ENCODE measurements at regions not wholly inside any gene's neighbourhood (a gene's known extent, or its start where the extent isn't known, plus 50 kb on each side); places are given as distances from the start of the nearest gene placed in this dataset.
"Not testable (repeated sequence)": the region's sequence is repeated elsewhere in the genome, so short reads cannot be mapped to it uniquely, and the experiment has no call there.

DNA sequence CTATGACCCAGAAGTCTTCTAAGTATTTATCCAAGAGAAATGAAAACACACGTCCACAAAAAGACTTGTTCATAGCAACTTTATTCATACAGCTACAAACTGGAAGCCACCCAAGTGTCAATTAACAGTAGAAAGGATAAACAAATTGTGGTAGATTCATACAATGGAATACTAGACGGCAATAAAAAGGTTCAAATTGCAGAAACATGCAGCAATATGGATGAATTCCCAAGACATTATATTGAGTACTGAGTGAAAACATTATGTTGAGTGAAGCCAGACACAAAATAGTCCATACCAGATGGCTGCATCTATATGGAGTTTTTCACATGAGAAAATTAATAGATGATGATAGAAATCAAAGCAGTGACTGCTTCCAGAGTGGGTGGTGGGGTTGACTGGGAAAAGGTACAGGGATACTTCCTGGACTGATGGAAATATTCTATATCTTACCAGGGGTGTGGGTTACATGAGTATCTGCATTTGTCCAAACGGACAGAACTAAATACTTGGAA is 292.0 kb downstream of the FGFR2 start:
- ATAC-seq (no peak), DNase-seq (no peak)

DNA sequence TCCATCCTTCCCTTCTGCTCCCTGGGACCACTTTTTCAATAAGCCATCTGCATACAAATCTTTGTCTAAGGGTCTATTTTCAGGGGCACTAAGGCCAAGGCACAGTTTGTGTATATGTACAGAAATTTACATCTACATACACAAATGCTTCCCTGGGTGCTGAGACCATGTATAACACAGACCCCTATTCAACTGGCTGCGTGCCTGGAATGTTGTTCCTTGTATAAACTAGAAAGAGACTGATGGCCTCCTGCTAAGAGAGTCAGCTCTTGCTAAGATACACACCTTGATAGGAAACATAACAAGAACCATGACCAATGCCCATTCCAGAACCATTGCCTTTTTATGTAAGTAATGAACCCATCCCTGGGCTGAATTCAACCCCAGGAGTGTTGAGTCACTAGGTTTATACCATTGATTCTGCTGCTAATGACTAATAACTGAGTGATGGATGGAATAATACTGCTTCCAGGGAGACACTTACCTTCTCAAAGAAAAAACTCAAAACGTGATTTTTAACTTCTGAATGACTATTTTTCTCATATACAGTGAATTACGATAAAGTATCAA is 290.7 kb downstream of the FGFR2 start:
- ATAC-seq, result no peak
- no peak for DNase-seq

DNA sequence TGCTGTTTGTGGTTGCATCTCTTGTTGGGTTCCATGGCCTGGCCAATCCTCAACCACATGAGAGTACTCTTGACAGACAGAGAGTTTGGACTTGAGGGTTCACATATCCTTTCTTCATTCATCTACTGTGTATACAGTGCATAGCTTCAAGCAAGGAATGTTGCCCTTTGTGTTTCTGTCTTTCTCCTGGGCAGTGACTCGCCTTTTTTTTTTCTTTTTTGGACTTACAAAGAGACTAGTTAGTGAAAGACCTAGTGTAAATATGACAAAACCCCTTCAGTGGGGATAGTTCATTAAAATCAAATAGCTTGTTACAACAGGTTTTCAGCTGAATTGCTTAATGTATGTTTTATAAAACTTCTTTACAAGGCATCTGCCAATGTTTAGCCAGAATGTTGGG is 290.2 kb downstream of the FGFR2 start:
- DNase-seq (no peak), ATAC-seq (no peak)

DNA sequence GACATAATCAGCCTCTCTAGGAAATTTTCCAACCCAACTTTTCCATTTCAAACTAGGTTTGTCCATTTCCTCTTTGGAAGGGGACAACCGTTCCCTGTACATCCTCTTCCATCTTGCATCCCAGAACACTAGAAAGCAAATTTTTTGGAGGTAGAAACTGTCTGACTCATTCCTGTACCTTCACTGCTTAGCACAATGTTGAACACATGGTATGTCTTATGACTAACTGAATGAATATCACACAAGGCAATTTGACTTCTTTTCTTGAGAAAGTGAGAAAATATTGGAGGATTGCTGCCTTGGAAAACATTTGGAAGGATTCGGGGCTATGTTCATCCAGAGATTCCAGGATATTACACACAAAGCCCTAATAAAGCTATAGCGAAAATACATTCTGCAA is 289.1 kb downstream of the FGFR2 start:
- ATAC-seq (no peak), DNase-seq (no peak)

DNA sequence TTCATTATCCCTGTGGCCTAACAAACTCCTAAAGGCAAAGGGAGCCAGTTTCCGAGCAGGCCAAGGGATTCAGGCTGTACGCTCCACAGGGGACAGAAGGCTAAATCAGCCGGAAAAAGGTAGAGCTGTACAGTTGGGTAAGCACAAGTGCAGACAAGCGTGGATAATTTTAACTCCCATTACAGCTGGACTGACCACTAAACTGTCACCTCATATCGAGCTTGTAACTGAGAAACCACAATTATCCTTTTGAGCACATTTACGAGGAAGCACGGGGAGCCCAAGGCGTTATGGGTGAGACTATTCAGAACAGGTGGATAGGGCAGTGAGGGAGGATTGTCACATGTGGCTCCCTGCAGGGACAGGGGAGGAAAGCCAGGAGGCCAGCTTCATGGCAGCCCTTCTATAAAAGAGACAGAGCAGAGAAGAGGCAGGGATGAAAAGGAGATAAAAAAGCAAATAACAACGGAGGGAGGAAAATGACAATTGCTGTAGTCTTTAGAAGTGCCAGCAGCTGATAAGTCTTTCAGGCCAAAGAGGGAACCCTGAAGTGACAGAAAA is 288.0 kb downstream of the FGFR2 start:
- no peak for DNase-seq
- ATAC-seq, result no peak

DNA sequence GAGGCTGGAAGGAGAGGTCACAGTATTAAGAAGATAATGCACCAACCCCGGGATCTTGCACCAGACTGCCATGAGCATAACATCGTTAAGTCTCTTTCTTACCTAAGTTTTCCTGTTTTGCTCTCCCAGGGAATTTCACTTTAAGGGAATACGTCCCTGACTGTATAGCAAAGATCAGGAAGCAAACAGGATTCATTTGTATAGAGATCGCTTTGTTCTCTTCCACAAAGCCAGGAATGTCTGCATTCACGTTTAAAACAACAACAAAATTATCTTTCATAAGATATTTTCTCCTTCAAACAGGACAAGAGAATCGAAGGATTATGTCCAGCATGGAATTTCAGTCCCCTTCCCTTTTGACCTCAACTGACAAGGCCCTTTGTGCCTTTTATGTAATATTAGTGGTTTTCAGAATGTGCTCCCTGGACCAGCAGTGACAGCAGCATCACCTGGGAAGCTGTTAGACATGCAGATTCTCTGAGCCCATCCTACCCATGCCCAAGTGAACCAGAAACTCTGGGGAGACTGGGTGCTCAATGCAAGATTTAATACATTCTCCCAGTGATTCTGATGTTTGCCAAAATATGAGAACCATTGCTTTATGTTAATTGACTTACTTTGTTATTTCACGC is 286.3 kb downstream of the FGFR2 start:
- ATAC-seq (no peak), DNase-seq (no peak)

DNA sequence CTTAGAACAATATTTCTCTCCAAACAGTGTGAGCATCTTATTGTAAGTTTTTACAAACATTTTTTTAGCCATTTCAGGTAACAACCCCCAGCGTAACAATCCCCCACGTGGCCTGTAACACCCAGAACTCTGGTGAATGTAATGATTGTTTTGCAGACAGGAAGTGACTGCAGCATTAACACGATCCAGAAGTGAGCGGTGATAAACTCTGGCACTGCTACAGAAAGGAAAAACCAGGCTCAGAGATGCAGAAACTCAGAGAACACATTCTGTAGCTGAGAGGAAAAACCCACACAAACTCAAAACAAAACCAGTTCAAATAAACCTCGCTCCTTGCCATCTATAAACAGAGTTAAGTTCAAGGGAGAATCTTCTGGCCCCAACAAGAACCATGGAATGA is 285.7 kb downstream of the FGFR2 start:
- DNase-seq (no peak), ATAC-seq (no peak)

DNA sequence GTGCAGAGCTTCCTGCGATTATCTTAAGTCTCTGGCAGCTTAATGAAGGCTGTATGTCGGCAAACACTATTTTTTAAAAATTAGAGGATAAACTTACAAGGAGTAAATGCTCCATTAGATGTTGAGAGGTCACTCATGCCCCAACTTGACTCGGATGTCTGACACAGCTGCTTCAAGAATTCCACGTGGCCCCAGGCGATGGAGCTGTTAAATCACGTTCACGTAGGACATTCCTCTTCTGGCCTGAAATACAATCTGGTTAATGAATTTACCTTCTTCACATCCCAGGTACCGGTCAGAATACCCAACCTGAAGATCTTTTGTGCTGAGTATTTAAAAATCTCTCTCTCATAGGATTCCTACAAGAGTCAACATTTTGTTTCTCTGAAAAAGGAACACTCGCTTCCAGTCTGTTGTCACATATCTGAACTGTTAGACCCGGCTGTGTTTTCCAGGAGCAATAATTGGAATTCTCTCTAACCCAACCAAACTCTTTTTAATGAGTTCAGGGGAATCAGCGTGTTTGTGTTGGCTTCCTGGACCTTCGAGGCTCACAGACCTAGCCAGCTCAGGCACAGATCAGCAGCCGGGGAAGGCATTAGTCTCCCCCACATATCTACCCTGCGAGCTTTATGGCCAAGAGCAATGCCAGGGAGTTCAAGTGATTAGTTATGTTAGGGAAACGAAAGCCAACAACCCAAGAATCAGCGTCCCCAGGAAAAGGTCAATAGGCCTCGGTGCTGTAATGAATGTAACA is 284.9 kb downstream of the FGFR2 start:
- DNase-seq, result no peak
- no peak for ATAC-seq

DNA sequence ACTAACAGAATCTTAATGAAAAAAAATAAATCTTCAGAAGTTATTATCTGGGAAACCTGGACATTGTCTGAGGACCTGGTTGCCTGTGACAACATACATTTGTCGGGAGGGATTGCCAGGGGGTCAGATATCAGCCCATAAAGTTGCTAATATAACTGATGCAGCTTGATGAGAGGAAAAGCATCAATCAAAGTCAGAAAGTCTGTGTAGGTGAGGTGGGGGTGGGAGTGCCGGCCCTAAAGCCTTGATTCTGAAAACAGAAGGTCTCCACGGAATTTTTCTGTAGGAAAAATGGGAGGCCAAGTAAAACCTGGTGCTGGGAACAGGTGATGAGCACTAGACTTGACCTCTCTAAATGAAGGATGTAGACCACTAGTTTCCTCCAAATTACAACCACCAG is 281.8 kb downstream of the FGFR2 start:
- no peak for ATAC-seq
- DNase-seq, result no peak

DNA sequence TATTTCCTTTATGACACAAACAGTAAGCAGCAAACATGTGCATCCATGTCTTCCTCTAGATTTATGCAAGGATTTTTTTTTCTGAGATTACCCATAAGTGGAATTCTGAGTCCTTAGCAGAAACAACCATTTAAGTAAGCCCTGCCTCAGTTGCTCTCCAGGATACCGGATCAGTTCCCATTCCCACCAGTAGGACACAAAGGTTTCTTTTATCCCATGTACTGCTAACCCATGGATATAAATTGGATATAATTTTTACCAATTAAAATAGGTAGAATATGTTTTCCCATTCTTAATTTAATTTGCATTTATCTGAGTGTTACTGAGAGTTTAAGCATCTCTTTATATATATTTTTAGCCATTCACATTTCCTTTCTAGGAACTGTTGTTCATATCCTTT is 280.9 kb downstream of the FGFR2 start:
- no peak for ATAC-seq
- DNase-seq, result no peak

DNA sequence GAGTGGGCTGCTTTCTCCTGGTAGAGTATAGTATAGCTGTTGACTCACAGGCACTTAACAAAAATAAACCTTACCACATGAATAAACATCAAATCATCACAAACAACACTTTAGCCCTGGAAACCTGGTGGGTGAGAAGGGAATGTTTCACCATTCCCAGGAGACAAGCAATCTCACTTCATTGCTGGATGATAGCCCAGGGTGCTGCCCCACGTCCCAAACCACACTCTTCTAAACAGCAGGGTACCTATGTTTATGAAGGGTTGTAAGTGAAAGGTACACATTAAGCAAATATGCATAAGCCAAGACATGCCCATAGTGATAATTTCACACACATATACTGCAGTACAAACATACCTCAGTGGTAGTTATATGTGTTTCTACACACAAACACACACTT is 276.2 kb downstream of the FGFR2 start:
- DNase-seq (no peak), ATAC-seq (no peak)

DNA sequence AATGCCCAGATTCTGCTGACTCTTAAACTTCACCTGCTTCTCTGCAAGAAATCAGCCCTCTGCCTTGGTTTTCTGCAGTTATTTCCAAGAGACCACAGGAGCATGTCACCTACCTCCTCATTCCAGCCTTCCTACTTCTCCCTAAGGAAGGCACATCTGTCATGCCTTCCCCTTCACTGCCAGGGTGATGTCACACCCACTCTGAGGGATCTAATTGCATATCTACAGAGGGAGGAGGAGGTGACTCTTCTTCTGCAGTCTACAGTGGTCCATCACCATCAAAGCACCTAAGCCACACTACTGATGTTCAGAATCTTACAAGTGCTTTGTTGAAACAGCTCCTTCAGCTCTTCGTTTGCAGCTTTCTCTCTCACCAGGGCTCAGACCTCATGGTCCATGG is 275.5 kb downstream of the FGFR2 start:
- DNase-seq (no peak), ATAC-seq (no peak)

DNA sequence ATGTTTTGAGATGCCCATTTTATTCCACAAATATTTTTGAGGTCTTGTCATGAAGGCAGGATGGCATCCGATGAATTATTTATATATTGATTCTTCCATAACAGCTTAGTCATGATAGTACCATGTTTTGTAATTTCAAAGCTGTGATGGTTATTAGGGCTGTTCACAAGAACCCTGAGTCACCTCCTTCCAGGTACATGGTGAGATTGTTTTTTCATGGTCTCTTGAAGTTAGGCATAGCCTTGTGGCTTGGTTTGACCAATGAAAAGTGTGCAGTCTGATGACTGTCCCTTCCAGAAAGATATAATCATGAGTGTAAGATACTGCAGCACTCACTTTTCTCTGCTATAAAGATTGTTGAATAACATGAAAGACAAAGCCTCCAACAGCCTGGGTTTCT is 274.8 kb downstream of the FGFR2 start:
- DNase-seq, result no peak
- no peak for ATAC-seq

DNA sequence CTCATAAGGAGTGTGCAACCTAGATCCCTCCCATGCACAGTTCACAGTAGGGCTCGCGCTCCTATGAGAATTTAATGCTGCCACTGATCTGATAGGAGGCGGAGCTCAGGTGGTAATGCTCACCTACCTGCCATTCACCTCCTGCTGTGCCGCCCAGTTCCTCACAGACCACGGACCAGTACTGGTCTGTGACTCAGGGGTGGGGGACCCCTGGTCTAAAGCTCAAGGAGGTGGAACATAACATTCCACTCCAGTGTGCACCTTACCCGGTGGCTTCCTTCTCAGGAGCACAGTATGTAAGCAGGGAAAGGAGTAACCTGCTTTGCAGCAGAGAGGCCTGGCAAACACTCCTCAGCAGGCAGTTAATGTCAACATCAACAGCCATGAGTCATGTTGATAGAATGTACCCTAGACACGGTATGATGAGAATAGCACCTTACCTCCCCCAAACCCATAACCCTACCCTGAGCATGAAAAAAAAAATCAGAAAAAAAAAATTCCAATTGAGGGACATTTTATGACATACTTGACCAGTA is 273.5 kb downstream of the FGFR2 start:
- ATAC-seq (no peak), DNase-seq (no peak)

DNA sequence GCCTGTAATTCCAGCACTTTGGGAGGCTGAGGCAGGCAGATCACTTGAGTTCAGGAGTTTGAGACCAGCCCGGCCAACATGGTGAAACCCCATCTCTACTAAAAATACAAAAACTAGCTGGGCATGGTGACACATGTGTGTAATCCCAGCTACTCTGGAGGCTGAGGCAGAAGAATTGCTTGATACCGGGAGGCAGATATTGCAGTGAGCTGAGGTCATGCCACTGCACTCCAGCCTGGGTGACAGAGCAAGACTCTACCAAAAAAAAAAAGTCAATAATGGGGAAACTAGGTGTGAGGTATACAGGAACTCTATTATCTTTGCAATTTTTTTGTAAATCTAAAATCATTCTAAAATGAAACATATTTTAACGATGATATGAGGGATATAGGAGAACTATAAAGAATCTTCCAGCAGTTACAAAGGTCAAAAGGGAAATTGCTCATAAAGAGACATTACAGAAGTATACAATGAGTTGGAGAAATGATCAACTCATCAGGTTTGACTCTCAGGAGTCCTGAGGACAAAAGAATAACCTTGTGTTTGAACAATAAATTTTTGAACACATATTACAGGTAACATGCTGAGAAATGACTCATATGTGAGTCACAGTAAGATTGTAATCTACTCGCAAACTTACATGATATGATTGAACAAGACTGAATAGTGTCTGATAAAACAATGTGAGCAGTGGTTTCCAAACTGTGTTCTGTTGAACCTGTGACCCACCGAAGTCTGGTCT is 272.6 kb downstream of the FGFR2 start:
- DNase-seq (no peak), ATAC-seq (no peak)

DNA sequence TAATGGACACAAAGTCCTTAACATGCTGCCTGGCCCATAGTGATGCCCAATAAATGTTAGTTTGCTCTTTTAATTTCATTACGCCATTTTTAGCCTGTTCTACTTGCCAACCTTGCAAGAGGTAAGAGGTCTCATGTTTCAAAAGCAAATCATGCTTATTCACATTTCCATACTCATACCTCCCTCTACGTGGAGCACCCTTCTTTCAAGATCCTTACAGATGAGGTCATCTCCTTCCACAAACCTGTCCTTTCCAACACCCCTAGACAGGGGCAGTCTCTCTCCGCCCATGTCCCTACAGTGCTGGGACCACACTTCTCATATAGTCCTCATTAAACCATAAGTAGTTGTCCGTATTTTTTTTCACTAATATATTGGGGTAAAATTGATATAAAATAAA is 271.3 kb downstream of the FGFR2 start:
- DNase-seq (no peak), ATAC-seq (no peak)

DNA sequence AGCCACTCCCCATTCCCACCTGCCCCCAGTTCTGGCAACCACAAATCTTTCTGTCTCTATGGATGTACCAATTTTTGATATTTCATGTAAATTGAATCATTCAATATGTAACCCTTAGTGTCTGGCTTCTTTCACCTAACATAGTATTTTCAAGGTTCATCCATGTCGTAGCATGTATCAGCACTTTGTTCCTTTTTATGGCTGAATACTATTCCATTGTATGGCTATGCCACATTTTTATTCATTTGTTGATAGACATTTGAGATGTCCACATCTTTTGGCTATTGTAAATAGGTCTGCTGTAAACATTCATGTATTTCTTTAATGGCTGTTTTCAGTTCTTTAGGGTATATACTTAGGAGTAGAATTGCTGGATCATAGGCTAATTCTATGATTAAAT is 270.5 kb downstream of the FGFR2 start:
- DNase-seq, result no peak
- ATAC-seq, result no peak

DNA sequence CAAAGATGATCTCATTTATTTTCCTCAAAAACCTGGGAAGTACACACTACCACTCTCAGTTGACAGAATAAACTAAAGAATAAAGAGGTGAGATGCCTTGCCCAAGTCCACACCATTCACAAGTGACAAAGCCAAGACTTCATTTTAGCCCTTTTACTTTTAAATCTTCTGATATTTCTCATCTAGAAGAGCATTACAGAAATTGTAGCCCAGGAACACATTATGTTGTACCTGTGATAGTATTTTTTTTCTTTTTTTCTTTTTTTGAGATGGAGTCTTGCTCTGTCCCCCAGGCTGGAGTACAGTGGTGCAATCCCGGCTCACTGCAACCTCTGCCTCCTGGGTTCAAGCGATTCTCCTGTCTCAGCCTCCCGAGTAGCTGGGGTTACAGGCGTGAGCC is 268.6 kb downstream of the FGFR2 start:
- not testable (repeated sequence) for DNase-seq, ATAC-seq

DNA sequence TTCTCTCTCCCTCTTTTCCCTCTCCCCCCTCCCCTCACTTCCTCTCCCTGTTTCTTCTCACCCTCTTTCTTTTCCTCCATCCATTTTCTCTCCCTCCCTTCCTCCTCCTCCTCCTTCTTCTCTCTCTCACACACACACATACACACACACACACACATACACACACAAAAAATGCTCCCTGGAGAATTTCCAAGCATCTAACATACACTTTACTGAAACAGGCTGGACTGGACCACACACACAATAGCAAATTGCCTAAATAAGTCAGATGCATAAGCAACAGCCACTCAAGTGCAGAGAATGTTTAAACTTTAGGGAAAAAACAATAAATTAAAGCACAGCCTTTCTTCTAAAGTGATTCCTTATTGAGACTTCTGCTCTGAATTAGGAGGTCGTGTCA is 267.7 kb downstream of the FGFR2 start:
- DNase-seq (no peak), ATAC-seq (no peak)

DNA sequence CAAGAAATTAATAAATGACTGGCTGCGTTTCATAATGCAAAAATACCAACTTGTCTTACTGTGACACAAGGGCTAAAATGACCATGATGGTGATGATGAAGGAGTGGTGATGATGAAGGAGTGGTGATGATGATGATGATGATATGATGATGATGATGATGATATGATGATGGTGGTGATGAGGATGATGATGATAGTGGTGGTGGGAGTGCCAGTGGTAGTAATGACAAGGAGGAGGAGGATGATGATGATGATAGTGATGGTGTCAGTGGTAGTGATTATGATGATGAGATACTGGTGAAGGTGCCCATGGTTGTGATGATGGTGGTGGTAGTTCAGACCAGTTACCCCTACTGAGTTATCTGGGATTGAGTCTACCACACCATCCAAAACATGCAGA is 265.9 kb downstream of the FGFR2 start:
- no peak for ATAC-seq

DNA sequence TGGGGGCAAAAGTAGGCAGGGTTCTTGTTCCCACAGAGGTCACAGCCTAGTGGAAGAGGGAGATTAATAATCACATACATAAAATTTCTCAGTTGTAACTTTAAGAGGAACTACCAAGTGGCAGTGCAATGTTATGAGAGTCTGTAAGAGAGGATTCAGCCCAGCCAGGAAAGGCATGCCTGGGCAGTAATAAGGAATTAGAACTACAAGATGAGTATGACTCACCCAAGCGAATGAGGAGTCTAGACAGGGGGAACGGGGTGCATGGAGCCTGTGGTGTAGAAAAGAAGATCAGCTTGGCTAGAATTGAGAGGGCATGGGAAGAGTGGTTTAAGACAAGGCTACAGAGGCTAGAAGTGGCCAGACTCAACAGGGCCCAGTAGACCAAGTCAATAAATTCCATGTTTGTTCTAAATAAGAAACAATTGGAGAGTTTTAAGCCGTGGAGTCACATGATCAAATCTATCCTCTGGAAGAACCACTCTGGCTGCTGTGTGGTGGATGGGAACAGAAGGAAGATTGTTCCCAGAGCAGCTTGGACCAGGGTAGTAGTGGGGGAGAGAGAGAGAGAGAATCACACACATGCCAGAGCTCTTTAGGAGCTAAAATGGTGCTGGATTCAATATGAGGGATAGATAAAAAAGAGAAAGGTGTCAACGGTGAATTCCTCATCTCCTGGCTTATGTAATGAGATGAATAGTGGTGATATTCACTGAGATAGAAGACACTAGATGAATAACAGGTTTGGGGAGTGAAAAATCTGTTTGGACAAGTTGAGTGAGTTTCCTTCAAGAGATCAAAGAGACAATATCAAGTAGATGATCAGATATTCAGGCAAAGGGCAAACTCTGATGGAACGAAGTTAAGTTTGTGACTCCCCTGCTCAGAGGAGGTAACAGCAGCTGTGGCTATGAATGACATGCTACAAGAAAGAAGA is 265.1 kb downstream of the FGFR2 start:
- no peak for ATAC-seq
- no peak for DNase-seq

More for the DNA sequence above, 265.9 kb downstream of the FGFR2 start:
- DNase-seq, result no peak

Data from stimulated activated naive CD8-positive, alpha-beta T cell treated with anti-CD3 and anti-CD28 coated beads, Interleukin-15, Interleukin-2, amounts not matched to agents 100 U/mL and 50 U/mL, for 24 hours (primary cell).